ENCODE measurements at regions not wholly inside any gene's neighbourhood (a gene's known extent, or its start where the extent isn't known, plus 50 kb on each side); places are given as distances from the start of the nearest gene placed in this dataset.

GRCh38 chr6:11370191-11371018, 137.9 kb upstream of the NEDD9 start:
- TF ChIP-seq CTCF (IDR thresholded peaks at IDR 0.05) = no peak
- TF ChIP-seq POLR2A (IDR thresholded peaks at IDR 0.05) = no peak
